SK-N-SH (cell line): ENCODE measurements at regions not wholly inside any gene's neighbourhood (a gene's known extent, or its start where the extent isn't known, plus 50 kb on each side); places are given as distances from the start of the nearest gene placed in this dataset.

Experiments
- EZH2phosphoT487 ChIP-seq: fragments of 200-600 bp; sonication (generic); IDR thresholded peaks from 2 replicates; pipeline ENCODE4 v1.6.1; 2017; ENCODE audit warnings: low read depth, mixed run types, mild to moderate bottlenecking, antibody characterized with exemption, moderate library complexity, borderline replicate concordance
- GABPA ChIP-seq: IDR thresholded peaks from 2 replicates; pipeline ENCODE4 v1.4.0; 2012; ENCODE audit warnings: low read depth, mild to moderate bottlenecking
- TAF1 ChIP-seq: IDR thresholded peaks from 2 replicates; pipeline ENCODE4 v1.6.1; 2012; ENCODE audit warnings: low read depth, mild to moderate bottlenecking, low read length, moderate library complexity, borderline replicate concordance
- TF ChIP-seq, protein P1 (sequence below): fragments of 150-350 bp; IDR thresholded peaks from 2 replicates; pipeline ENCODE4 v1.6.1; 2017; ENCODE audit warnings: antibody characterized with exemption, low read length, low read depth, borderline replicate concordance
- TF ChIP-seq, protein P2 (sequence below): fragments of 200-600 bp; sonication (generic); IDR thresholded peaks from 2 replicates; pipeline ENCODE4 v1.6.1; 2017; ENCODE audit warnings: antibody characterized with exemption, mild to moderate bottlenecking, moderate library complexity
- TF ChIP-seq, protein P3 (sequence below): IDR thresholded peaks from 2 replicates; pipeline ENCODE4 v1.6.1; 2012; ENCODE audit warnings: mild to moderate bottlenecking, low read depth, low read length, moderate library complexity

DNA sequence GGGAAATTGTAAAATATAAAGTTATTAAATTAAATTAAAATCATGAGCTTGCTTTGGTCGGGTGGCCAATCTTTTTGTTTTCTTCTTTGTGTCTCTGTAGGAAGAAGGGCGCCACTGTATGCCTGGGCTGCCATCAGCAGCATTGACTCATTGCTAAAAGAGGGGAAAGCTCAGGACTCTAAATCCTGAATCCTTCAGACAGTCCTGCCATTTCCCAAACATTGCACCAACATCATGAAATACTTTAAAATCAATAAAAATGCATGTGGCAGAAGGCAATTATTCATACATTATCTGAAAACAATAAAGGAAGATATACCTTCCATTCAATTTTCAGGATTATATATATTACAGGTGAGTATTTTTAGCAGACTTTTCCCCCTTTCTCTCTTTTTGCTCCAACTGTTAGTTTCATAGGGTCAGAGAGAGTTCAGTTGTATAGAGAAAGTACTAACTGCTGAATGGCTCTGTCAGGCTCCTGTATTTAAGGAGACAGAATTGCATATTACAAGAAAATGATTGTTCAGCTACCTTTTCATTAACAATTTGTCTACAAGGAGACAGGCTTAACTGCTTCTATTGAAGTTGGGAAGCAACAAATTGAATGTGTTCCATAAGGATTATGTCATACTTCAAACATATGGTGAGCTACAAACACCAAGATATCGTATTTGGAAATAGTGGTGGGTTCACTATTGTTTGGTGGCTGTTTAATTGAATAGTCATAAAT, 95.7 kb downstream of the ATPSCKMT start:
- TF ChIP-seq, protein P1, sequence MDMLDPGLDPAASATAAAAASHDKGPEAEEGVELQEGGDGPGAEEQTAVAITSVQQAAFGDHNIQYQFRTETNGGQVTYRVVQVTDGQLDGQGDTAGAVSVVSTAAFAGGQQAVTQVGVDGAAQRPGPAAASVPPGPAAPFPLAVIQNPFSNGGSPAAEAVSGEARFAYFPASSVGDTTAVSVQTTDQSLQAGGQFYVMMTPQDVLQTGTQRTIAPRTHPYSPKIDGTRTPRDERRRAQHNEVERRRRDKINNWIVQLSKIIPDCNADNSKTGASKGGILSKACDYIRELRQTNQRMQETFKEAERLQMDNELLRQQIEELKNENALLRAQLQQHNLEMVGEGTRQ: no peak
- TF ChIP-seq, protein P2, sequence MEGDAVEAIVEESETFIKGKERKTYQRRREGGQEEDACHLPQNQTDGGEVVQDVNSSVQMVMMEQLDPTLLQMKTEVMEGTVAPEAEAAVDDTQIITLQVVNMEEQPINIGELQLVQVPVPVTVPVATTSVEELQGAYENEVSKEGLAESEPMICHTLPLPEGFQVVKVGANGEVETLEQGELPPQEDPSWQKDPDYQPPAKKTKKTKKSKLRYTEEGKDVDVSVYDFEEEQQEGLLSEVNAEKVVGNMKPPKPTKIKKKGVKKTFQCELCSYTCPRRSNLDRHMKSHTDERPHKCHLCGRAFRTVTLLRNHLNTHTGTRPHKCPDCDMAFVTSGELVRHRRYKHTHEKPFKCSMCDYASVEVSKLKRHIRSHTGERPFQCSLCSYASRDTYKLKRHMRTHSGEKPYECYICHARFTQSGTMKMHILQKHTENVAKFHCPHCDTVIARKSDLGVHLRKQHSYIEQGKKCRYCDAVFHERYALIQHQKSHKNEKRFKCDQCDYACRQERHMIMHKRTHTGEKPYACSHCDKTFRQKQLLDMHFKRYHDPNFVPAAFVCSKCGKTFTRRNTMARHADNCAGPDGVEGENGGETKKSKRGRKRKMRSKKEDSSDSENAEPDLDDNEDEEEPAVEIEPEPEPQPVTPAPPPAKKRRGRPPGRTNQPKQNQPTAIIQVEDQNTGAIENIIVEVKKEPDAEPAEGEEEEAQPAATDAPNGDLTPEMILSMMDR: no peak
- TF ChIP-seq EZH2phosphoT487: no peak
- TF ChIP-seq, protein P3, sequence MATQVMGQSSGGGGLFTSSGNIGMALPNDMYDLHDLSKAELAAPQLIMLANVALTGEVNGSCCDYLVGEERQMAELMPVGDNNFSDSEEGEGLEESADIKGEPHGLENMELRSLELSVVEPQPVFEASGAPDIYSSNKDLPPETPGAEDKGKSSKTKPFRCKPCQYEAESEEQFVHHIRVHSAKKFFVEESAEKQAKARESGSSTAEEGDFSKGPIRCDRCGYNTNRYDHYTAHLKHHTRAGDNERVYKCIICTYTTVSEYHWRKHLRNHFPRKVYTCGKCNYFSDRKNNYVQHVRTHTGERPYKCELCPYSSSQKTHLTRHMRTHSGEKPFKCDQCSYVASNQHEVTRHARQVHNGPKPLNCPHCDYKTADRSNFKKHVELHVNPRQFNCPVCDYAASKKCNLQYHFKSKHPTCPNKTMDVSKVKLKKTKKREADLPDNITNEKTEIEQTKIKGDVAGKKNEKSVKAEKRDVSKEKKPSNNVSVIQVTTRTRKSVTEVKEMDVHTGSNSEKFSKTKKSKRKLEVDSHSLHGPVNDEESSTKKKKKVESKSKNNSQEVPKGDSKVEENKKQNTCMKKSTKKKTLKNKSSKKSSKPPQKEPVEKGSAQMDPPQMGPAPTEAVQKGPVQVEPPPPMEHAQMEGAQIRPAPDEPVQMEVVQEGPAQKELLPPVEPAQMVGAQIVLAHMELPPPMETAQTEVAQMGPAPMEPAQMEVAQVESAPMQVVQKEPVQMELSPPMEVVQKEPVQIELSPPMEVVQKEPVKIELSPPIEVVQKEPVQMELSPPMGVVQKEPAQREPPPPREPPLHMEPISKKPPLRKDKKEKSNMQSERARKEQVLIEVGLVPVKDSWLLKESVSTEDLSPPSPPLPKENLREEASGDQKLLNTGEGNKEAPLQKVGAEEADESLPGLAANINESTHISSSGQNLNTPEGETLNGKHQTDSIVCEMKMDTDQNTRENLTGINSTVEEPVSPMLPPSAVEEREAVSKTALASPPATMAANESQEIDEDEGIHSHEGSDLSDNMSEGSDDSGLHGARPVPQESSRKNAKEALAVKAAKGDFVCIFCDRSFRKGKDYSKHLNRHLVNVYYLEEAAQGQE: no peak
- no peak for TF ChIP-seq GABPA
- no peak for TF ChIP-seq TAF1
